ENCODE measurements at regions not wholly inside any gene's neighbourhood (a gene's known extent, or its start where the extent isn't known, plus 50 kb on each side); places are given as distances from the start of the nearest gene placed in this dataset.

GRCh38 chr12:130016986-130017385 lies 113.2 kb upstream of the TMEM132D start:
- POLR2A ChIA-PET: no interaction called here
- CTCF ChIA-PET: interaction anchor here (0.7 to 8.0 kb wide), 8 partner anchors 8 to 319 kb away, joined by 3 to 105 read pairs (median 3); no protein-coding TSS in a partner anchor
- 71% methylated on average over 13 of the region's 17 CpGs for WGBS (ENCODE audit: low lambda C conversion rate)

More at GRCh38 chr12:130016986-130017385, 113.2 kb upstream of the TMEM132D start:
- Histone ChIP-seq H3K4me3 (ENCODE audit: low read depth in 2 of 2, low read length in 1 of 2) (no peak overlapping the region), H3F3A (replicated peaks; ENCODE audit: insufficient read depth) (no peaks in the 10 kb centered on the region), H3K9ac (no peak overlapping the region), H3K79me2 (ENCODE audit: insufficient read depth) (no peaks in the 10 kb centered on the region), H3K27ac (ENCODE audit: low read depth in 2 of 2, low read length in 1 of 2) (no peak overlapping the region), H3K27me3 (ENCODE audit: insufficient read depth) (no peaks in the 10 kb centered on the region), H4K20me1 (ENCODE audit: insufficient read depth) (no peaks in the 10 kb centered on the region), H2AFZ (ENCODE audit: low read depth) (no peak overlapping the region), H3K9me2 (no peaks in the 10 kb centered on the region), H3K4me2 (no peak overlapping the region), H3K36me3 (replicated peaks in 1 of 2; ENCODE audit: control insufficient read depth in 1 of 2, insufficient read depth in 2 of 2, low read length in 1 of 2) (no peaks in the 10 kb centered on the region), H3K9me3 (no peaks in the 10 kb centered on the region), H3K4me1 (ENCODE audit: control insufficient read depth in 1 of 2, insufficient read depth in 2 of 2, low read depth in 1 of 2, low read length in 1 of 2) (no peaks in the 10 kb centered on the region; a peak in 1 of 4 replicates)
- TF ChIP-seq, protein P1, sequence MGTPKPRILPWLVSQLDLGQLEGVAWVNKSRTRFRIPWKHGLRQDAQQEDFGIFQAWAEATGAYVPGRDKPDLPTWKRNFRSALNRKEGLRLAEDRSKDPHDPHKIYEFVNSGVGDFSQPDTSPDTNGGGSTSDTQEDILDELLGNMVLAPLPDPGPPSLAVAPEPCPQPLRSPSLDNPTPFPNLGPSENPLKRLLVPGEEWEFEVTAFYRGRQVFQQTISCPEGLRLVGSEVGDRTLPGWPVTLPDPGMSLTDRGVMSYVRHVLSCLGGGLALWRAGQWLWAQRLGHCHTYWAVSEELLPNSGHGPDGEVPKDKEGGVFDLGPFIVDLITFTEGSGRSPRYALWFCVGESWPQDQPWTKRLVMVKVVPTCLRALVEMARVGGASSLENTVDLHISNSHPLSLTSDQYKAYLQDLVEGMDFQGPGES (IDR thresholded peaks at IDR 0.05; ENCODE audit: low read depth, low read length): no peak
- no peak for TF ChIP-seq REST (IDR thresholded peaks at IDR 0.05; ENCODE audit: low read depth, low read length)
- TF ChIP-seq TAF1 (IDR thresholded peaks at IDR 0.05; ENCODE audit: borderline replicate concordance, low read depth, low read length): no peak
- TF ChIP-seq, protein P2, sequence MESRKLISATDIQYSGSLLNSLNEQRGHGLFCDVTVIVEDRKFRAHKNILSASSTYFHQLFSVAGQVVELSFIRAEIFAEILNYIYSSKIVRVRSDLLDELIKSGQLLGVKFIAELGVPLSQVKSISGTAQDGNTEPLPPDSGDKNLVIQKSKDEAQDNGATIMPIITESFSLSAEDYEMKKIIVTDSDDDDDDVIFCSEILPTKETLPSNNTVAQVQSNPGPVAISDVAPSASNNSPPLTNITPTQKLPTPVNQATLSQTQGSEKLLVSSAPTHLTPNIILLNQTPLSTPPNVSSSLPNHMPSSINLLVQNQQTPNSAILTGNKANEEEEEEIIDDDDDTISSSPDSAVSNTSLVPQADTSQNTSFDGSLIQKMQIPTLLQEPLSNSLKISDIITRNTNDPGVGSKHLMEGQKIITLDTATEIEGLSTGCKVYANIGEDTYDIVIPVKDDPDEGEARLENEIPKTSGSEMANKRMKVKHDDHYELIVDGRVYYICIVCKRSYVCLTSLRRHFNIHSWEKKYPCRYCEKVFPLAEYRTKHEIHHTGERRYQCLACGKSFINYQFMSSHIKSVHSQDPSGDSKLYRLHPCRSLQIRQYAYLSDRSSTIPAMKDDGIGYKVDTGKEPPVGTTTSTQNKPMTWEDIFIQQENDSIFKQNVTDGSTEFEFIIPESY (IDR thresholded peaks at IDR 0.05; ENCODE audit: borderline replicate concordance, low read depth): no peak
- TF ChIP-seq EZH2phosphoT487 (IDR thresholded peaks at IDR 0.05; ENCODE audit: borderline replicate concordance, low read depth): no peak
- no peak for TF ChIP-seq MXI1 (IDR thresholded peaks at IDR 0.05; ENCODE audit: low read depth, low read length)
- no peak for TF ChIP-seq CHD2 (IDR thresholded peaks at IDR 0.05; ENCODE audit: low read length, partially characterized antibody)
- no peak for TF ChIP-seq RXRA (IDR thresholded peaks at IDR 0.05; ENCODE audit: borderline replicate concordance, low read depth)
- TF ChIP-seq RCOR1 (IDR thresholded peaks at IDR 0.05; ENCODE audit: low read length): no peak
- no peak for TF ChIP-seq FOXJ3 (CRISPR knock-in tag; IDR thresholded peaks at IDR 0.05)
- no peak for TF ChIP-seq RFX5 (IDR thresholded peaks at IDR 0.05; ENCODE audit: low read length)
- no peak for TF ChIP-seq TEAD4 (IDR thresholded peaks at IDR 0.05; ENCODE audit: borderline replicate concordance, insufficient read depth)
- TF ChIP-seq GABPA (IDR thresholded peaks at IDR 0.05; ENCODE audit: low read depth): no peak
- no peak for TF ChIP-seq YY1 (IDR thresholded peaks at IDR 0.05; ENCODE audit: low read depth)
- DNase-seq: no peak

All from SK-N-SH (cell line).